ENCODE measurements at regions not wholly inside any gene's neighbourhood (a gene's known extent, or its start where the extent isn't known, plus 50 kb on each side); places are given as distances from the start of the nearest gene placed in this dataset.

- ChIA-PET POLR2A (no interaction called here), CTCF (no interaction called here)
- no peak overlapping the region for H3K4me3 Mint-ChIP-seq (ENCODE audit: unreplicated experiment)
- intact Hi-C loops (cut with micrococcal nuclease; ENCODE audit: unreplicated experiment) = no loop called here
- no peak for TF ChIP-seq CTCF (IDR thresholded peaks at IDR 0.05; ENCODE audit: insufficient read depth in 1 of 2, low read depth in 1 of 2, low read length in 1 of 2, severe bottlenecking in 1 of 2, unreplicated experiment in 1 of 2)
- Histone ChIP-seq H3K9me3 (no peaks in the 10 kb centered on the region), H3K4me1 (peaks cover 22% of the 10 kb centered on the region), H3K27me3 (replicated peaks; ENCODE audit: control insufficient read depth, insufficient read depth, low read length) (no peaks in the 10 kb centered on the region), H3K4me3 (ENCODE audit: low read depth, low read length) (no peak overlapping the region), H3K36me3 (ENCODE audit: control insufficient read depth, insufficient read depth, low read length) (no peaks in the 10 kb centered on the region)
- no peaks in the 10 kb centered on the region for H3K36me3 Mint-ChIP-seq (ENCODE audit: insufficient read depth, unreplicated experiment)
- DNase-seq = no peak
- H3K4me1 Mint-ChIP-seq (ENCODE audit: low read depth, unreplicated experiment) = peaks cover 24% of the 10 kb centered on the region
- no peaks in the 10 kb centered on the region for H3K27me3 Mint-ChIP-seq (ENCODE audit: insufficient read depth, unreplicated experiment)
- no TSS peak for BruUV-seq (replicated peaks)
- H3K27ac Mint-ChIP-seq (ENCODE audit: unreplicated experiment) = no peak overlapping the region
- no peaks in the 10 kb centered on the region for H3K9me3 Mint-ChIP-seq (ENCODE audit: unreplicated experiment)
These were observed 220.2 kb downstream of the PTEN start for GRCh38 chr10:88083597-88083989.

- no TSS peak for BruUV-seq (replicated peaks)
- H3K4me3 Mint-ChIP-seq (ENCODE audit: unreplicated experiment) = no peak overlapping the region
- ChIA-PET POLR2A (no interaction called here), CTCF (no interaction called here)
- no peaks in the 10 kb centered on the region for H3K27me3 ChIP-seq (replicated peaks; ENCODE audit: control insufficient read depth, insufficient read depth, low read length)
- peaks cover under 1% of the 10 kb centered on the region; the same call in 1 of the 2 replicates for H3K4me1 ChIP-seq
- TF ChIP-seq CTCF (IDR thresholded peaks at IDR 0.05; ENCODE audit: insufficient read depth in 1 of 2, low read depth in 1 of 2, low read length in 1 of 2, severe bottlenecking in 1 of 2, unreplicated experiment in 1 of 2) = no peak
- H3K4me3 ChIP-seq (ENCODE audit: low read depth, low read length) = no peak overlapping the region
- H3K9me3 Mint-ChIP-seq (ENCODE audit: unreplicated experiment) = no peaks in the 10 kb centered on the region
- H3K36me3 ChIP-seq (ENCODE audit: control insufficient read depth, insufficient read depth, low read length) = no peaks in the 10 kb centered on the region
- no peak overlapping the region for H3K27ac Mint-ChIP-seq (ENCODE audit: unreplicated experiment)
- H3K4me1 Mint-ChIP-seq (ENCODE audit: low read depth, unreplicated experiment) = peaks cover 6% of the 10 kb centered on the region
- no peaks in the 10 kb centered on the region for H3K36me3 Mint-ChIP-seq (ENCODE audit: insufficient read depth, unreplicated experiment)
- H3K27me3 Mint-ChIP-seq (ENCODE audit: insufficient read depth, unreplicated experiment) = no peaks in the 10 kb centered on the region
- intact Hi-C loops (cut with micrococcal nuclease; ENCODE audit: unreplicated experiment) = no loop called here
- H3K9me3 ChIP-seq = no peaks in the 10 kb centered on the region
- DNase-seq = no peak
These were observed 222.9 kb downstream of the PTEN start for GRCh38 chr10:88086187-88086960.

GRCh38 chr10:88088441-88089340 lies 225.3 kb downstream of the PTEN start:
- Mint-ChIP-seq H3K4me1 (ENCODE audit: low read depth, unreplicated experiment) (peaks cover 6% of the 10 kb centered on the region), H3K27me3 (ENCODE audit: insufficient read depth, unreplicated experiment) (no peaks in the 10 kb centered on the region), H3K9me3 (ENCODE audit: unreplicated experiment) (no peaks in the 10 kb centered on the region), H3K36me3 (ENCODE audit: insufficient read depth, unreplicated experiment) (no peaks in the 10 kb centered on the region), H3K4me3 (ENCODE audit: unreplicated experiment) (no peak overlapping the region), H3K27ac (ENCODE audit: unreplicated experiment) (no peak overlapping the region)
- no peak for TF ChIP-seq CTCF (IDR thresholded peaks at IDR 0.05; ENCODE audit: insufficient read depth in 1 of 2, low read depth in 1 of 2, low read length in 1 of 2, severe bottlenecking in 1 of 2, unreplicated experiment in 1 of 2)
- Histone ChIP-seq H3K4me3 (ENCODE audit: low read depth, low read length) (no peak overlapping the region), H3K27me3 (replicated peaks; ENCODE audit: control insufficient read depth, insufficient read depth, low read length) (no peaks in the 10 kb centered on the region), H3K36me3 (ENCODE audit: control insufficient read depth, insufficient read depth, low read length) (no peaks in the 10 kb centered on the region), H3K9me3 (no peaks in the 10 kb centered on the region), H3K4me1 (peaks cover 5% of the 10 kb centered on the region; the same call in 1 of the 2 replicates)
- ChIA-PET POLR2A (no interaction called here), CTCF (no interaction called here)
- no TSS peak for BruUV-seq (replicated peaks)
- intact Hi-C loops (cut with micrococcal nuclease; ENCODE audit: unreplicated experiment) = no loop called here
- DNase-seq = no peak
